Loucy (cell line): ENCODE measurements at regions not wholly inside any gene's neighbourhood (a gene's known extent, or its start where the extent isn't known, plus 50 kb on each side); places are given as distances from the start of the nearest gene placed in this dataset.

Experiments used
- CTCF ChIP-seq: fragments of 200-600 bp; sonication (generic); conservative IDR thresholded peaks from 2 replicates; pipeline ENCODE4 v1.5.1; 2014; ENCODE audit warnings: mild to moderate bottlenecking, antibody characterized with exemption, low read length
- EZH2phosphoT487 ChIP-seq: fragments of 200-600 bp; IDR thresholded peaks from 2 replicates; pipeline ENCODE4 v1.6.1; 2018; ENCODE audit warnings: antibody characterized with exemption, mild to moderate bottlenecking, moderate library complexity, borderline replicate concordance

GRCh38 chr12:131471271-131471905 is 239.5 kb upstream of the SFSWAP start:
- TF ChIP-seq EZH2phosphoT487 (no peak), CTCF (no peak)
